GM19397 (cell line): ENCODE measurements at regions not wholly inside any gene's neighbourhood (a gene's known extent, or its start where the extent isn't known, plus 50 kb on each side); places are given as distances from the start of the nearest gene placed in this dataset.

Experiments used
- ATAC-seq: cut with Tn5 transposase; IDR thresholded peaks from one replicate; pipeline ENCODE4 v1.9.1; 2021; ENCODE audit warnings: mild to moderate bottlenecking, moderate library complexity; ENCODE audit not compliant: unreplicated experiment

GRCh38 chr1:37127254-37127748 is 93.0 kb upstream of the GRIK3 start:
- no peak for ATAC-seq

- ATAC-seq: no peak
Observed at GRCh38 chr1:37128091-37128490, 93.8 kb upstream of the GRIK3 start.

GRCh38 chr1:37130221-37130948 is 96.1 kb upstream of the GRIK3 start:
- ATAC-seq: no peak

GRCh38 chr1:37131281-37131680 is 97.0 kb upstream of the GRIK3 start:
- ATAC-seq: no peak

- ATAC-seq: no peak
Observed at GRCh38 chr1:37133276-37134145, 99.2 kb upstream of the GRIK3 start.

GRCh38 chr1:37134599-37134998 is 100.3 kb upstream of the GRIK3 start:
- no peak for ATAC-seq

GRCh38 chr1:37135032-37135431 is 100.7 kb upstream of the GRIK3 start:
- no peak for ATAC-seq

- no peak for ATAC-seq
Observed at GRCh38 chr1:37137014-37137413, 102.7 kb upstream of the GRIK3 start.

GRCh38 chr1:37137601-37138000 is 103.3 kb upstream of the GRIK3 start:
- no peak for ATAC-seq

GRCh38 chr1:37143800-37144199 is 109.5 kb upstream of the GRIK3 start:
- ATAC-seq: no peak

GRCh38 chr1:37146071-37146470 is 111.8 kb upstream of the GRIK3 start:
- no peak for ATAC-seq

GRCh38 chr1:37147392-37147831 is 113.1 kb upstream of the GRIK3 start:
- ATAC-seq: no peak

- ATAC-seq: no peak
Observed at GRCh38 chr1:37147906-37148305, 113.6 kb upstream of the GRIK3 start.

- ATAC-seq: no peak
Observed at GRCh38 chr1:37148663-37149062, 114.3 kb upstream of the GRIK3 start.

- ATAC-seq: no peak
Observed at GRCh38 chr1:37149296-37149695, 115.0 kb upstream of the GRIK3 start.

GRCh38 chr1:37150986-37151385 is 116.7 kb upstream of the GRIK3 start:
- ATAC-seq: no peak

GRCh38 chr1:37151789-37152188 is 117.5 kb upstream of the GRIK3 start:
- no peak for ATAC-seq

- no peak for ATAC-seq
Observed at GRCh38 chr1:37152491-37152890, 118.2 kb upstream of the GRIK3 start.

- ATAC-seq: no peak
Observed at GRCh38 chr1:37153116-37154100, 119.1 kb upstream of the GRIK3 start.

GRCh38 chr1:37156646-37157045 is 122.3 kb upstream of the GRIK3 start:
- ATAC-seq: no peak

GRCh38 chr1:37157634-37158033 is 123.3 kb upstream of the GRIK3 start:
- ATAC-seq: no peak
